Panc1 (cell line): ENCODE measurements at regions not wholly inside any gene's neighbourhood (a gene's known extent, or its start where the extent isn't known, plus 50 kb on each side); places are given as distances from the start of the nearest gene placed in this dataset.

Experiments used
- ATAC-seq: fragments of 200-7000 bp; cut with Tn5 transposase; 2 replicates; pipeline ENCODE4 v1.9.1; 2020; ENCODE audit warnings: mild to moderate bottlenecking, moderate library complexity
- BruUV-seq: library from RNA; stranded (reverse); fragments of 400-500 nt; replicated peaks from 2 replicates; lab custom pipeline; 2021; lab: Mats Ljungman, UMichigan
- CTCF ChIA-PET: fragments of 300-600 bp; sonication (Branson Sonifier 250); formaldehyde crosslinking; loops from one replicate; lab custom pipeline; 2022; ENCODE audit warnings: antibody characterized with exemption; lab: Charles Lee
- POLR2A ChIA-PET: fragments of 300-600 bp; sonication (Branson Sonifier 250); formaldehyde crosslinking; loops from one replicate; lab custom pipeline; 2022; ENCODE audit warnings: antibody characterized with exemption; lab: Charles Lee
- DNase-seq: peaks from one replicate; pipeline ENCODE4 v3.0.0-alpha.2; 2010; ENCODE audit warnings: low read depth, low spot score
- H3K27ac ChIP-seq: 2 replicates; pipeline ENCODE4 v1.5.1; 2011; ENCODE audit warnings: mild to moderate bottlenecking, low read length, inconsistent platforms
- H3K27me3 ChIP-seq: fragments of 200-500 bp; sonication (Bioruptor generic); 2 replicates; pipeline ENCODE4 v1.6.0; 2014; ENCODE audit warnings: low read length, inconsistent platforms; ENCODE audit not compliant: control insufficient read depth, insufficient read depth
- H3K36me3 ChIP-seq: fragments of 200-500 bp; sonication (Bioruptor generic); 2 replicates; pipeline ENCODE4 v1.5.1; 2014; ENCODE audit warnings: inconsistent platforms, mild to moderate bottlenecking, low read length, moderate library complexity; ENCODE audit not compliant: control insufficient read depth, insufficient read depth
- H3K4me1 ChIP-seq: 2 replicates; pipeline ENCODE4 v1.5.1; 2011; ENCODE audit warnings: inconsistent platforms, mild to moderate bottlenecking, low read length, moderate library complexity; ENCODE audit not compliant: control insufficient read depth, insufficient read depth
- H3K4me3 ChIP-seq, 2 experiments: 2 replicates each; pipeline ENCODE4 v1.5.1; 2011 to 2012; ENCODE audit warnings: low read depth in 2 of 2, low read length in 2 of 2, mild to moderate bottlenecking in 2 of 2, inconsistent platforms in 1 of 2, moderate library complexity in 1 of 2
- H3K9me3 ChIP-seq: fragments of 200-500 bp; sonication (Bioruptor generic); 2 replicates; pipeline ENCODE4 v1.5.1; 2014; ENCODE audit warnings: low read depth, mild to moderate bottlenecking, inconsistent platforms, low read length, moderate library complexity; ENCODE audit not compliant: control insufficient read depth, insufficient read depth
- POLR2AphosphoS5 ChIP-seq: IDR thresholded peaks from 2 replicates; pipeline ENCODE4 v1.6.1; 2012; ENCODE audit warnings: mild to moderate bottlenecking, low read depth, low read length, moderate library complexity
- SIN3A ChIP-seq: IDR thresholded peaks from 2 replicates; pipeline ENCODE4 v1.6.1; 2012; ENCODE audit warnings: low read depth, mild to moderate bottlenecking, low read length, moderate library complexity, borderline replicate concordance; ENCODE audit not compliant: insufficient read depth
- TCF7L2 ChIP-seq: IDR thresholded peaks from 2 replicates; pipeline ENCODE4 v1.6.1; 2011; ENCODE audit warnings: mild to moderate bottlenecking, low read depth, low read length, inconsistent platforms
- in situ Hi-C: cut with HindIII; loops from 2 replicates; pipeline ENCODE4 v1.10.0; 2016; ENCODE audit warnings: low sequenced_read_pairs, low pct_unique_long_range_greater_than_20kb
- intact Hi-C: fragments of 100-400 bp; cut with micrococcal nuclease; formaldehyde crosslinking; loops from one replicate; pipeline ENCODE4 v1.10.0; 2022; ENCODE audit not compliant: unreplicated experiment
- TF ChIP-seq, protein P1 (sequence below): fragments of 450-650 bp; IDR thresholded peaks from 2 replicates; pipeline ENCODE4 v1.5.1; 2017; ENCODE audit warnings: mild to moderate bottlenecking
- TF ChIP-seq, protein P2 (sequence below), 2 experiments: IDR thresholded peaks; 2 replicates each; pipeline ENCODE4 v1.6.1; 2011 to 2012; ENCODE audit warnings: low read depth in 2 of 2, control low read depth in 1 of 2, low read length in 1 of 2, mild to moderate bottlenecking in 1 of 2, moderate library complexity in 1 of 2; ENCODE audit not compliant: insufficient read depth in 1 of 2

DNA sequence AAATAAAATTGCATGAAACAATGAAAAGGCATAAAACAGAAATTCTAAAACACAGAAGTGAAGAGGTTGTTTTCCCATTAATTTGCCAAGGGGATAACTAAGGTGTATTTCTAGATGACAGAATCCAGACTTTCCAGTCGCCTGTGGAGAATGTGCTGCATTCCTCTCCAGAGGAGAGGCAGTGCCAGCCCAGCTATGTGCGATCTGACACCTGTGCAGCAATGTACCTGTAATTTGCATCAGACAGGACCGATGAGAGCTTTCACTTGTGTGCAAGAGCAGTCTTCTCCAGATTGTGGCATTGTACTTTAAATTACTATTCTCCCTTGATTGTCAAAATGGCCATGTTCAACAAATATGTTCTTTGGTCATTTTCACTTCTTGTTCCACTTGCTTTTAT, 1037.9 kb downstream of the EFNB2 start:
- intact Hi-C loops (no loop called here), in situ Hi-C loops (no loop called here)
- Histone ChIP-seq H3K4me1 (no peaks in the 10 kb centered on the region), H3K9me3 (no peaks in the 10 kb centered on the region), H3K4me3 (no peak overlapping the region), H3K27me3 (no peaks in the 10 kb centered on the region), H3K36me3 (no peaks in the 10 kb centered on the region), H3K27ac (no peak overlapping the region)
- ChIA-PET POLR2A (no interaction called here), CTCF (no interaction called here)
- no peak for DNase-seq
- ATAC-seq: no peak
- TF ChIP-seq, protein P1, sequence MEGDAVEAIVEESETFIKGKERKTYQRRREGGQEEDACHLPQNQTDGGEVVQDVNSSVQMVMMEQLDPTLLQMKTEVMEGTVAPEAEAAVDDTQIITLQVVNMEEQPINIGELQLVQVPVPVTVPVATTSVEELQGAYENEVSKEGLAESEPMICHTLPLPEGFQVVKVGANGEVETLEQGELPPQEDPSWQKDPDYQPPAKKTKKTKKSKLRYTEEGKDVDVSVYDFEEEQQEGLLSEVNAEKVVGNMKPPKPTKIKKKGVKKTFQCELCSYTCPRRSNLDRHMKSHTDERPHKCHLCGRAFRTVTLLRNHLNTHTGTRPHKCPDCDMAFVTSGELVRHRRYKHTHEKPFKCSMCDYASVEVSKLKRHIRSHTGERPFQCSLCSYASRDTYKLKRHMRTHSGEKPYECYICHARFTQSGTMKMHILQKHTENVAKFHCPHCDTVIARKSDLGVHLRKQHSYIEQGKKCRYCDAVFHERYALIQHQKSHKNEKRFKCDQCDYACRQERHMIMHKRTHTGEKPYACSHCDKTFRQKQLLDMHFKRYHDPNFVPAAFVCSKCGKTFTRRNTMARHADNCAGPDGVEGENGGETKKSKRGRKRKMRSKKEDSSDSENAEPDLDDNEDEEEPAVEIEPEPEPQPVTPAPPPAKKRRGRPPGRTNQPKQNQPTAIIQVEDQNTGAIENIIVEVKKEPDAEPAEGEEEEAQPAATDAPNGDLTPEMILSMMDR: no peak
- no peak for TF ChIP-seq SIN3A
- TF ChIP-seq POLR2AphosphoS5: no peak
- TF ChIP-seq, protein P2, sequence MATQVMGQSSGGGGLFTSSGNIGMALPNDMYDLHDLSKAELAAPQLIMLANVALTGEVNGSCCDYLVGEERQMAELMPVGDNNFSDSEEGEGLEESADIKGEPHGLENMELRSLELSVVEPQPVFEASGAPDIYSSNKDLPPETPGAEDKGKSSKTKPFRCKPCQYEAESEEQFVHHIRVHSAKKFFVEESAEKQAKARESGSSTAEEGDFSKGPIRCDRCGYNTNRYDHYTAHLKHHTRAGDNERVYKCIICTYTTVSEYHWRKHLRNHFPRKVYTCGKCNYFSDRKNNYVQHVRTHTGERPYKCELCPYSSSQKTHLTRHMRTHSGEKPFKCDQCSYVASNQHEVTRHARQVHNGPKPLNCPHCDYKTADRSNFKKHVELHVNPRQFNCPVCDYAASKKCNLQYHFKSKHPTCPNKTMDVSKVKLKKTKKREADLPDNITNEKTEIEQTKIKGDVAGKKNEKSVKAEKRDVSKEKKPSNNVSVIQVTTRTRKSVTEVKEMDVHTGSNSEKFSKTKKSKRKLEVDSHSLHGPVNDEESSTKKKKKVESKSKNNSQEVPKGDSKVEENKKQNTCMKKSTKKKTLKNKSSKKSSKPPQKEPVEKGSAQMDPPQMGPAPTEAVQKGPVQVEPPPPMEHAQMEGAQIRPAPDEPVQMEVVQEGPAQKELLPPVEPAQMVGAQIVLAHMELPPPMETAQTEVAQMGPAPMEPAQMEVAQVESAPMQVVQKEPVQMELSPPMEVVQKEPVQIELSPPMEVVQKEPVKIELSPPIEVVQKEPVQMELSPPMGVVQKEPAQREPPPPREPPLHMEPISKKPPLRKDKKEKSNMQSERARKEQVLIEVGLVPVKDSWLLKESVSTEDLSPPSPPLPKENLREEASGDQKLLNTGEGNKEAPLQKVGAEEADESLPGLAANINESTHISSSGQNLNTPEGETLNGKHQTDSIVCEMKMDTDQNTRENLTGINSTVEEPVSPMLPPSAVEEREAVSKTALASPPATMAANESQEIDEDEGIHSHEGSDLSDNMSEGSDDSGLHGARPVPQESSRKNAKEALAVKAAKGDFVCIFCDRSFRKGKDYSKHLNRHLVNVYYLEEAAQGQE (IDR thresholded peaks at IDR 0.05; ENCODE audit: insufficient read depth in 1 of 2, low read depth in 2 of 2, low read length in 1 of 2): no peak
- no peak for TF ChIP-seq TCF7L2
- no TSS peak for BruUV-seq

DNA sequence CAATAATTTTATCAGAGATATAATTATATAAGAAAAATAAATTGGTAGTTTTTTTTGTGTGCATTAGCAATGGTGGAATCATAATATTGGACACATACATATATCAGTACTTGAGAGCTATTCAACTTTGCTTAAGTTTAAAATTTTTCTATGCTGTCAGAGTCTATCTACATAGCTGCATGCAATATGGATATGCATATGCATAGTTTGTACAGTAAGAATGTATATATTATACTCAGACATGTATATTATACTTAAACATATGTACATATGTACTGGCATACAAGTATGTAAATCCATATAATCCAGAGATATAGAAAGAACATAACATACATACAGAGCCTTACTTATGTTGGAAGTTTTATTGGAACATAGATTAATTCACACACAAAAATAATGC, 1043.2 kb downstream of the EFNB2 start:
- DNase-seq (no peak), ATAC-seq (no peak)
- POLR2A ChIA-PET: no interaction called here
- no peaks in the 10 kb centered on the region for H3K4me1 ChIP-seq
- no peak overlapping the region for H3K27ac ChIP-seq
- CTCF ChIA-PET: no interaction called here
- no peaks in the 10 kb centered on the region for H3K9me3 ChIP-seq
- no peaks in the 10 kb centered on the region for H3K27me3 ChIP-seq
- in situ Hi-C loops: no loop called here
- no TSS peak for BruUV-seq
- intact Hi-C loops: no loop called here
- H3K4me3 ChIP-seq: no peak overlapping the region
- H3K36me3 ChIP-seq: no peaks in the 10 kb centered on the region; the same call in 1 of the 2 replicates
- TF ChIP-seq, protein P1: no peak
- TF ChIP-seq, protein P2 (IDR thresholded peaks at IDR 0.05; ENCODE audit: insufficient read depth in 1 of 2, low read depth in 2 of 2, low read length in 1 of 2): no peak
- TF ChIP-seq POLR2AphosphoS5 (no peak), SIN3A (no peak), TCF7L2 (no peak)
